ENCODE measurements at regions not wholly inside any gene's neighbourhood (a gene's known extent, or its start where the extent isn't known, plus 50 kb on each side); places are given as distances from the start of the nearest gene placed in this dataset.

DNA sequence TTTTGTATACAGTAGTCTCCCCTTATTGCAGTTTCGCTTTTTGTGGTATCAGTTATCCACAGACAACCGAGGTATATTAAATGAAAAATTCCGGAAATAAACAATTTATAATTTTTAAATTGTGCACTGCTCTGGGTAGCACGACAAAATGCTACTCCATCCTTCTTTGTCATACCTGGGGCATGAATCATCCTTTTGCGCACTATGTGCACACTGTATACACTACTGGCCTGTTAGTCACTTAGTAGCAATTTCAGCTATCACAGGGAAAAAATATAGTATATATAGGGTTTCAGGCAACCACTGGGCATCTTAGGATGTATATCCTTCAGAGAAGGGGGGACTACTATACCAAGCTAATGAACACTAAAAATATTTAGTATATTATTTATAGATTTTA is 198.8 kb upstream of the FAT4 start:
- H3K27ac ChIP-seq, result no peak overlapping the region

DNA sequence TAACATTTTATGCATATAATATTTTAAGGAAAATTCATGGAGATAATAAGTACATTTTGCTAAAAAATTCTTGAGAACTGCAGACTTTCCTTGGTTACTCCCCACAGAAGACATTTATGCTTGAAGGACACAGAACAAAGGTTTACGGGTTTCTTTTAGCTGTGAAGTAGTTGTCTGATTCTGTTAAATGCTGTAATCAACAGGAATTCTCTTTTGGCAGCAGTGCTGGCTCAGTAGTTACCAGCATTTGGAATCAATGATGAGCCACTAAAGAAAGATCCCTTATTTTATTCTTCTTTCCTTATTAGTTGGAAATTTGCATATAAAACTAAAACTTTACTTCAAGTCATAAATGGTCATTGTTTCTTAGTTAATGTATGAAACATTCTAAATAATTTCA is 199.3 kb upstream of the FAT4 start:
- Histone ChIP-seq H3K27ac (no peak overlapping the region), H3K4me1 (no peaks in the 10 kb centered on the region), H3K36me3 (no peaks in the 10 kb centered on the region), H3K27me3 (no peaks in the 10 kb centered on the region), H3K4me3 (no peak overlapping the region), H3K9me3 (replicated peaks) (no peaks in the 10 kb centered on the region)
- no peak for DNase-seq

More for the DNA sequence above, 198.8 kb upstream of the FAT4 start:
- Histone ChIP-seq H3K9me3 (replicated peaks) (no peaks in the 10 kb centered on the region), H3K4me1 (no peaks in the 10 kb centered on the region), H3K4me3 (no peak overlapping the region), H3K27me3 (no peaks in the 10 kb centered on the region), H3K36me3 (no peaks in the 10 kb centered on the region)
- no peak for DNase-seq

DNA sequence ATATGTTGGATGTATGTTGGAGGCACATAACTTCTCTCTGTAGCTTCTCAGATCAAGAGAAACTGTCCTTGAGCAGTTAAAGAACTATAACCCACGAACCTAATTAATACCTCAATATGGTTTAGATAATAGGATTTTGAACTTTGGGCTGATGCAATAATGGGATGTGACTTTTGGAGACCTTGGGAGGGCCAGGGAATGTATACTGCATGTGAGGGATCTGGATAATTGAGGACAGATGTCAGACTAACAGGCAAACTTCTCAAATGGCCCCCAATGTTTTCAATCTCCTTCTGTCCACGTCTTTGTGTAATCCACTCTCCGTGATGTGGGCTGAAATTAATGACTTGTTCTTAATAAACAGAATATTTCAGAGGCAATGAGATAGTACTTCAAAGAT is 202.2 kb upstream of the FAT4 start:
- Histone ChIP-seq H3K27ac (no peak overlapping the region), H3K27me3 (no peaks in the 10 kb centered on the region), H3K4me1 (no peaks in the 10 kb centered on the region), H3K4me3 (no peak overlapping the region), H3K36me3 (no peaks in the 10 kb centered on the region), H3K9me3 (replicated peaks) (no peaks in the 10 kb centered on the region)
- DNase-seq, result no peak

DNA sequence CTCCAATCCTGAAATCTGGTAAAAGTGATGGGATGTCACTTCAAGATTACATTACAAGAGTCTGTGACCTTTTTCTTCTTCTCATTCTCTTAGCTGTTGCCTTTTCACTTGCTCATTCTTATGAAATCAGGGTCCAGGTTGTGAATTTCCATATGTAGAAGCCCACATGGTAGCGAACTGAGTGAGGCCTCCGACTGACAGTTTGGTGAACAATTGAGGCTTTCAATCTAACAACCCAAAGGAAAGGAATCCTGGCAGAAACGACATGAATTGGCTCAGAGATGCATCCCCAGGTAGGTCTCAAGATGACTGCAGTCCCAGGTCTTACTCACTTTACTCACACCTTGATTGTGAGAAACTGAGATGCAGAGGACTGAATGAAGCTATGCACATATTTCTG is 203.4 kb upstream of the FAT4 start:
- H3K36me3 ChIP-seq, result no peaks in the 10 kb centered on the region
- H3K9me3 ChIP-seq (replicated peaks), result no peaks in the 10 kb centered on the region
- H3K4me1 ChIP-seq, result no peaks in the 10 kb centered on the region
- no peaks in the 10 kb centered on the region for H3K27me3 ChIP-seq
- no peak overlapping the region for H3K27ac ChIP-seq
- no peak overlapping the region for H3K4me3 ChIP-seq
- DNase-seq, result no peak

GRCh38 chr4:125105561-125105960 is 209.2 kb upstream of the FAT4 start:
- no peak for DNase-seq
- no peaks in the 10 kb centered on the region for H3K9me3 ChIP-seq (replicated peaks)
- H3K4me1 ChIP-seq, result no peaks in the 10 kb centered on the region
- H3K36me3 ChIP-seq, result no peaks in the 10 kb centered on the region
- H3K27me3 ChIP-seq, result no peaks in the 10 kb centered on the region
- no peak overlapping the region for H3K4me3 ChIP-seq
- no peak overlapping the region for H3K27ac ChIP-seq

GRCh38 chr4:125104616-125105015 is 210.1 kb upstream of the FAT4 start:
- Histone ChIP-seq H3K27ac (no peak overlapping the region), H3K9me3 (replicated peaks) (no peaks in the 10 kb centered on the region), H3K36me3 (no peaks in the 10 kb centered on the region), H3K4me1 (no peaks in the 10 kb centered on the region), H3K4me3 (no peak overlapping the region), H3K27me3 (no peaks in the 10 kb centered on the region)
- no peak for DNase-seq

DNA sequence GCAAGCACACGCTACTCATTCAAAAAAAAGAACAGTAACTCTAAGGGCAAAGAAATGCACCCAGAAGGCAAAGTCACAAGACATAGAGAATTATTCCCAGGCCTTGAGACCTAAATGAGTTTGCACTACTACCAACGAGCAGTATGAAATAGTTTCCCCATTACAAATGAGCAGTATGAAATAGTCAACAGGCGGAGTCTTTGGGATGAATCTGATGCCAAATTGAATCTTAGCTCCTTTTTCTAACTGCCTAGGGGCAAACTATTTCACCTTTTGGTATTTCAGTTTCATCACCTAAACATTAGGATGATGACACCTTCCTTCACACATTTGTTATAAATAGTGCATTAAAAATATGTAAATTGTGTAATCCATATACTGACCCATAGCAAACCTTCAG is 213.0 kb upstream of the FAT4 start:
- Histone ChIP-seq H3K36me3 (no peaks in the 10 kb centered on the region), H3K4me3 (no peak overlapping the region), H3K9me3 (replicated peaks) (no peaks in the 10 kb centered on the region), H3K27me3 (no peaks in the 10 kb centered on the region), H3K4me1 (no peaks in the 10 kb centered on the region), H3K27ac (no peak overlapping the region)
- DNase-seq, result no peak

GRCh38 chr4:125097729-125098128 is 217.0 kb upstream of the FAT4 start:
- H3K27me3 ChIP-seq, result no peaks in the 10 kb centered on the region
- no peak overlapping the region for H3K27ac ChIP-seq
- H3K4me1 ChIP-seq, result no peaks in the 10 kb centered on the region
- H3K9me3 ChIP-seq (replicated peaks), result no peaks in the 10 kb centered on the region
- no peak overlapping the region for H3K4me3 ChIP-seq
- no peaks in the 10 kb centered on the region for H3K36me3 ChIP-seq
- no peak for DNase-seq

DNA sequence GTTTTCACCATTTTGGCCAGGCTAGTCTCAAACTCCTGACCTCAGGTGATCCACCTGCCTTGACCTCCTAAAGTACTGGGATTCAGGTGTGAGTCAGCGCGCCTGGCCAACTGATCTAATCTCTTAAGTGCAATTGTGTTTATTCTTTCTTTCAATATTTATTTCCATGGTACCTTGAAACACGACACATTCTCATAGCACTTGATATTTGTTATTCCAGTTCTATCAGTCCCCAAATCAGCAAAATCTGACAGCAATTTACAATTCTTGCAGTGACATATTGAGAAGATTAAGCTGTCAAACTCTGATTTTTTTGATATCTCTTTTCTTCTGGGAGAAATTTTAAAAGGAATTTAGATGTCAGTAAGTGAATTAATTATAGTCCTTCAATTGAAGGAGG is 218.1 kb upstream of the FAT4 start:
- DNase-seq, result no peak
- no peak overlapping the region for H3K4me3 ChIP-seq
- no peak overlapping the region for H3K27ac ChIP-seq
- H3K27me3 ChIP-seq, result no peaks in the 10 kb centered on the region
- H3K9me3 ChIP-seq (replicated peaks), result no peaks in the 10 kb centered on the region
- H3K36me3 ChIP-seq, result no peaks in the 10 kb centered on the region
- no peaks in the 10 kb centered on the region for H3K4me1 ChIP-seq

- no peaks in the 10 kb centered on the region for H3K4me1 ChIP-seq
- H3K27me3 ChIP-seq, result no peaks in the 10 kb centered on the region
- H3K36me3 ChIP-seq, result no peaks in the 10 kb centered on the region
- H3K27ac ChIP-seq, result no peak overlapping the region
- no peaks in the 10 kb centered on the region for H3K9me3 ChIP-seq (replicated peaks)
- no peak for DNase-seq
- H3K4me3 ChIP-seq, result no peak overlapping the region
These were observed 223.2 kb upstream of the FAT4 start for GRCh38 chr4:125091541-125091940.

GRCh38 chr4:125091101-125091500 is 223.7 kb upstream of the FAT4 start:
- H3K4me3 ChIP-seq, result no peak overlapping the region
- no peaks in the 10 kb centered on the region for H3K4me1 ChIP-seq
- H3K27me3 ChIP-seq, result no peaks in the 10 kb centered on the region
- H3K27ac ChIP-seq, result no peak overlapping the region
- no peak for DNase-seq
- no peaks in the 10 kb centered on the region for H3K9me3 ChIP-seq (replicated peaks)
- no peaks in the 10 kb centered on the region for H3K36me3 ChIP-seq

DNA sequence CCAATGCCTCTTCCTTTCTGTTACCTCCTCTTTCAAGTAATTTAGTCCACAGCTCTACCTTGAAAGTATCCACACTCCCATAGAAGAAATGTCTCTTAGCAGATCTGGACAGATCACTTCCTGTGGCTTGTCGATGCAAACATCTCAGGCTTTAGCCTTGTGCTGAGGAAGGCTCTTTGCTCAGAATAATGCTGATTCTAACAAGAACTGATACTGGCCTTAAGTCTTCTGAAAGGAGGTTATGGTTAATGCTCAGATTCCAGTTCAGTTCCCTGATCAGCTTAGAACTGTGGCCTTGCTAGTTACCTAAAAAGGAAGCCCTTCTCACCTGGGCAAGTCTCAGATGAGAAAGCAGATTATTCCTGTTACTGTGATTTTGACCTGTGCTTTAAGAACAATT is 230.1 kb upstream of the FAT4 start:
- DNase-seq, result no peak
- H3K27ac ChIP-seq, result no peak overlapping the region
- H3K9me3 ChIP-seq (replicated peaks), result no peaks in the 10 kb centered on the region
- no peaks in the 10 kb centered on the region for H3K4me1 ChIP-seq
- no peaks in the 10 kb centered on the region for H3K36me3 ChIP-seq
- no peak overlapping the region for H3K4me3 ChIP-seq
- no peaks in the 10 kb centered on the region for H3K27me3 ChIP-seq

GRCh38 chr4:125082729-125083417 is 231.9 kb upstream of the FAT4 start:
- Histone ChIP-seq H3K4me1 (no peaks in the 10 kb centered on the region), H3K4me3 (no peak overlapping the region), H3K36me3 (no peaks in the 10 kb centered on the region), H3K27me3 (no peaks in the 10 kb centered on the region), H3K27ac (no peak overlapping the region), H3K9me3 (replicated peaks) (no peaks in the 10 kb centered on the region)
- no peak for DNase-seq

- Histone ChIP-seq H3K27ac (no peak overlapping the region), H3K4me1 (no peaks in the 10 kb centered on the region), H3K4me3 (no peak overlapping the region), H3K27me3 (no peaks in the 10 kb centered on the region), H3K9me3 (replicated peaks) (no peaks in the 10 kb centered on the region), H3K36me3 (no peaks in the 10 kb centered on the region)
- no peak for DNase-seq
These were observed 242.5 kb upstream of the FAT4 start for GRCh38 chr4:125072269-125072668.

DNA sequence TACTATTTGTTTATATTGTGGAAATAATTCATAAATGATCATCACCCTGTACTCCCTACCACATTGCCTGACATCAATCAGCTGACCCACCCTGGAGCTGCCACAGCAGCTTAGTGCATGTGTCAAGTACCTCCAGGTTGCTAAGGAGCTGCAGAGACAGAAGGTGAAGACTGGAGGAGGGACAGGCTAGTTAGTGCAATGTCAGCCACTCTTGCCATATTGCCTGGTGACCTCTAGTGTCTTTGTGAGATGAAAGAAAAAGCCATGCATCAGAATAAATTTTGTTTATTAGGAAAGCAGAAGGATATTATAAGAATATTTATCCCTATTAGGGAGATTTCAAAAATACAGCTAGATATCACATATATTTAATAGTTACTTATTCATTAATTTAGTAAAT is 243.9 kb upstream of the FAT4 start:
- Histone ChIP-seq H3K36me3 (no peaks in the 10 kb centered on the region), H3K4me1 (no peaks in the 10 kb centered on the region), H3K27ac (no peak overlapping the region), H3K9me3 (replicated peaks) (no peaks in the 10 kb centered on the region), H3K27me3 (no peaks in the 10 kb centered on the region), H3K4me3 (no peak overlapping the region)
- peak in 1 of 2 experiments; percentile 12 for DNase-seq

Measured in SJCRH30 (cell line).